ENCODE measurements at regions not wholly inside any gene's neighbourhood (a gene's known extent, or its start where the extent isn't known, plus 50 kb on each side); places are given as distances from the start of the nearest gene placed in this dataset.

DNA sequence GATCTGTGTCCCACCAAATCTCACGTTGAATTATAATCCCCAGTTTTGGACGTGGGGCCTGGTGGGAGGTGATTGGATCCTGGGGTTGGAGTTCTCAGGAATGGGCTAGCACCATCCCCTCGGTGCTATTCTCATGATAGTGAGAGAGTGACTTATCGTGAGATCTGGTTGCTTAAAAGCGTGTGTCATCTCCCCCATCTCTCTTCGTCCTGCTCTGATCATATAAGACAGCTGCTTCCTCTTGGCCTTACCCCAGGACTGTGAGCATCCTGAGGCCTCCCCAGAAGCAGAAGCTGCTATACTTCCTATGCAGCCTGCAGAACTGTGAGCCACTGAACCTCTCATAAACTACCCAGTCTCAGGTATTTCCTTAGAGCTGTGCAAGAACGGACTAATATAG lies 163.7 kb upstream of the NDUFV2 start:
- TF ChIP-seq, protein P1, sequence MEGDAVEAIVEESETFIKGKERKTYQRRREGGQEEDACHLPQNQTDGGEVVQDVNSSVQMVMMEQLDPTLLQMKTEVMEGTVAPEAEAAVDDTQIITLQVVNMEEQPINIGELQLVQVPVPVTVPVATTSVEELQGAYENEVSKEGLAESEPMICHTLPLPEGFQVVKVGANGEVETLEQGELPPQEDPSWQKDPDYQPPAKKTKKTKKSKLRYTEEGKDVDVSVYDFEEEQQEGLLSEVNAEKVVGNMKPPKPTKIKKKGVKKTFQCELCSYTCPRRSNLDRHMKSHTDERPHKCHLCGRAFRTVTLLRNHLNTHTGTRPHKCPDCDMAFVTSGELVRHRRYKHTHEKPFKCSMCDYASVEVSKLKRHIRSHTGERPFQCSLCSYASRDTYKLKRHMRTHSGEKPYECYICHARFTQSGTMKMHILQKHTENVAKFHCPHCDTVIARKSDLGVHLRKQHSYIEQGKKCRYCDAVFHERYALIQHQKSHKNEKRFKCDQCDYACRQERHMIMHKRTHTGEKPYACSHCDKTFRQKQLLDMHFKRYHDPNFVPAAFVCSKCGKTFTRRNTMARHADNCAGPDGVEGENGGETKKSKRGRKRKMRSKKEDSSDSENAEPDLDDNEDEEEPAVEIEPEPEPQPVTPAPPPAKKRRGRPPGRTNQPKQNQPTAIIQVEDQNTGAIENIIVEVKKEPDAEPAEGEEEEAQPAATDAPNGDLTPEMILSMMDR (IDR thresholded peaks at IDR 0.05), result no peak
- no peak for TF ChIP-seq POLR2A (IDR thresholded peaks at IDR 0.05)
